ENCODE measurements at regions not wholly inside any gene's neighbourhood (a gene's known extent, or its start where the extent isn't known, plus 50 kb on each side); places are given as distances from the start of the nearest gene placed in this dataset.
A peak's percentile ranks its signal among the peaks of the same experiment; 100 is the strongest.
"Not testable (repeated sequence)": the region's sequence is repeated elsewhere in the genome, so short reads cannot be mapped to it uniquely, and the experiment has no call there.

DNA sequence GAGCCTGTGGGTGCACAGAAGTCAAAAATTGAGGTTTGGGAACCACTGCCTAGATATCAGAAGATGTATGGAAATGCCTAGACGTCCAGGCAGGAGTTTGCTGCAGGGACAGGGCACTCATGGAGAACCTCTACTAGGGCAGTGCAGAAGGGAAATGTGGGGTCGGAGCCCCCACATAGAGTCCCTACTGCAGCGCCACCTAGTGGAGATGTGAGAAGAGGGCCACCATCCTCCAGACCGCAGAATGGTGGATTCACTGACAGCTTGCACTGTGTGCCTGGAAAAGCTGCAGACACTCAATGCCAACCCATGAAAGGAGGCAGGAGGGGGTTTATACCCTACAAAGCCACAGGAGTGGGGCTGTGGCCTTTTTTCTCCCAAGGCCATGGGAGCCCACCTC, 159.0 kb upstream of the ROPN1B start:
- not testable (repeated sequence) for H3K27ac Mint-ChIP-seq; H3K36me3 Mint-ChIP-seq (ENCODE audit: low read depth); H3K4me1 Mint-ChIP-seq (ENCODE audit: low read depth); H3K27me3 Mint-ChIP-seq (ENCODE audit: low read depth); DNase-seq (ENCODE audit: low spot score); H3K4me3 Mint-ChIP-seq
- peaks cover 43% of the 10 kb centered on the region for H3K9me3 Mint-ChIP-seq

DNA sequence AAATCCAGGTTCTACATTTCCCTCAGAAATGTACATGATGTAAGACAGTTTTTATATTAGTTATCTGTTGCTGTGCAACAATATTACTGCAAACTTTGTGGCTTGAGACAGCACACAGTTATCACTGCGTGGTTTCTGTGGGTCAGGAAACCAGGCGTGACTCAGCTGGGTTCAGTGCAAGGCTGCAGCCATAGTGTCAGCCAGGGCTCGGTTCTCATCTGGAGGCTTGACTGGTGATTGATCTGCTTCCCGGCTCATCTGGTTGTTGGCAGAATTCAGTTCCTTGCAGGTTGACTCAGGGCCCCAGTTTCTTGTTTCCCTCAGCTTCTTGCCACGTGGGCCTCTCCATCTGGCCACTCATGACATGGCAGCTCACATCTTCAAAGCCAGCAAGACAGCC, 146.8 kb upstream of the ROPN1B start:
- H3K4me3 Mint-ChIP-seq; H3K4me1 Mint-ChIP-seq (ENCODE audit: low read depth); H3K27ac Mint-ChIP-seq; H3K36me3 Mint-ChIP-seq (ENCODE audit: low read depth); H3K27me3 Mint-ChIP-seq (ENCODE audit: low read depth): not testable (repeated sequence)
- H3K9me3 Mint-ChIP-seq, result peaks cover 17% of the 10 kb centered on the region
- DNase-seq (ENCODE audit: low spot score), result peak; percentile 8

DNA sequence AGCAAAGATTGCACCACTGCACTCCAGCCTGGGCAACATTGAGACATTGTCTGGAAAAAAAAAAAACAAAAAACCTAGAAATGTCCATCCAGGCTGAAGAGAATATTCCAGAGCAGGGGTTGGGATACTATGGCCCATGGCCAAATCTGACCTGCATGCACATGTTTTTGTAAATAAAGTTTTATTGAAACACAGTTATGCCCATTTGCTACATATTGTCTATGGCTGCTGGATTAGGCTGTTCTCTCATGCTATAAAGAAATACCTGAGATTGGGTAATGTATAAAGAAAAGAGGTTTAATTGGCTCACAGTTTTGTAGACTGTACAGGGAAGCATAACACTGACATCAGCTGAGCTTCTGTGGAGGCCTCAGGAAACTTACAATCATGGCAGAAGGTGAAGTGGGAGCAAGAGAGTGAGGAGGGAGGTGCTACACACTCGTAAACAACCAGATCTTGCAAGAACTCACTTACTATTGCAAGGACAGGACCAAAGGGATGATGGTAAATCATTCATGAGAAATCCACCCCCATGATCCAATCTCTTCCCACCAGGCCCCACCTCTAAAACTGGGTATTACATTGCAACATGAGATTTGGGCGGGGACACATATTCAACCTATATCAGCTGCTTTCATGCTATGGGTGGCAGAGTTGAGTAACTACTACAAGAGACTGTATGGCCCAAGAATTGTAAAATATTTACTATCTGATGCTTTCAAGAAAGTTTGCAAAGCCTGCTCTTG, 137.8 kb upstream of the ROPN1B start:
- H3K36me3 Mint-ChIP-seq (ENCODE audit: low read depth); H3K27ac Mint-ChIP-seq; DNase-seq (ENCODE audit: low spot score); H3K4me1 Mint-ChIP-seq (ENCODE audit: low read depth); H3K4me3 Mint-ChIP-seq; H3K27me3 Mint-ChIP-seq (ENCODE audit: low read depth): not testable (repeated sequence)
- H3K9me3 Mint-ChIP-seq, result peaks cover 23% of the 10 kb centered on the region

DNA sequence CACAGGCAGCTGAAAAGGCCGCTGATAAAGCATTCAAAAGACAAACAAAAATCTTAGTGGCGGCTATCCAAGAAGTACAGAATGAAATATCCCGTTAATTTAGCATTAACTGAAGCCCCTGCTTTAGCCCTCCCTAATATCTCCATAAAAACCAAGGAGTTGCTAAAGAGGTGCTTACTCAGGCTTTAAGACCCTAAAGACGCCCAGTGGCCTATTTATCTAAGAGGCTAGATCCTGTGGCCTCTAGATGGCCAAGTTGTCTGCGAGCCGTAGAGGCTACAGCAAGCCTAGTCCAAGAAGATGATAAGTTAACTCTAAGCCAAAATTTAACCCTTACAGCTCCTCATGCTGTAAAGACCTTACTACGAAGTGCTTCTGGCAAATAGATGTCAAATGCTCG, 133.4 kb upstream of the ROPN1B start:
- DNase-seq (ENCODE audit: low spot score), result not testable (repeated sequence)

DNA sequence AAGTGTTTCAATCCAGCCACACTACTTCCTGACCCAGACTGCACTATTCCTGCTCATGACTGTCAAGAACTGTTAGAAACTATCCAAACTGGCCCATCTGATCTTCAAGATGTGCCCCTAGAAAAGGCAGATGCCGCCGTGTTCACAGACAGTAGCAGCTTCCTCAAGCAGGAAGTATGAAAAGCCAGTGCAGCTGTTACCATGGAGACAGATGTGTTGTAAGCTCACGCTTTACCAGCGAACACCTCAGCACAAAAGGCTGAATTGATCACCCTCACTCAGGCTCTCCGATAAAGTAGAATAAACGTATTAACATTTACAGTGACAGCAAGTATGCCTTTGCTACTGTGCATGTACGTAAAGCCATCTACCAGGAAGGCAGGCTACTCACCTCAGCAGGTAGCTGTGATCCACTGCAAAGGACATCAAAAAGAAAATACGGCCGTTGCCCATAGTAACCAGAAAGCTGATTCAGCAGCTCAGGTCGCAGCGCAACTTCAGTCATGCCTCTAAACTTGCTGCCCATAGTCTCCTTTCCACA, 132.9 kb upstream of the ROPN1B start:
- H3K9me3 Mint-ChIP-seq; H3K4me1 Mint-ChIP-seq (ENCODE audit: low read depth); H3K27me3 Mint-ChIP-seq (ENCODE audit: low read depth); H3K27ac Mint-ChIP-seq; H3K36me3 Mint-ChIP-seq (ENCODE audit: low read depth); H3K4me3 Mint-ChIP-seq: not testable (repeated sequence)
- peak; percentile 8 for DNase-seq (ENCODE audit: low spot score)

More for the DNA sequence above, 133.4 kb upstream of the ROPN1B start:
- H3K36me3 Mint-ChIP-seq (ENCODE audit: low read depth); H3K27me3 Mint-ChIP-seq (ENCODE audit: low read depth); H3K27ac Mint-ChIP-seq; H3K4me1 Mint-ChIP-seq (ENCODE audit: low read depth); H3K4me3 Mint-ChIP-seq; H3K9me3 Mint-ChIP-seq: not testable (repeated sequence)

DNA sequence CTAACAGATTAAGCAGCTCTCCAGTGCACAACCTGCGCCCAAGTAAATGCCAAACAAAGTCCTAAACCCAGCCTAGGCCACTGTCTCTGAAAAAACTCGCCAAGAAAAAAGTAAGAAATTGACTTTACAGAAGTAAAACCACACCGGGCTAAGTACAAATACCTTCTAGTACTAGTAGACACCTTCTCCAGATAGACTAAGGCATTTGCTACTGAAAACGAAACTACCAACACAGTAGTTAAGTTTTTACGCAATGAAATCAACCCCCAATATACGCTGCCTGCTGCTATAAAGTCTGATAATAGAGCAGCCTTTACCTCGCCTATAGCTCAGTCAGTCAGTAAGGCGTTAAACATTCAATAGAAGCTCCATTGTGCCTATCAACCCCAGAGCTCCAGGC, 132.2 kb upstream of the ROPN1B start:
- H3K4me1 Mint-ChIP-seq (ENCODE audit: low read depth); H3K36me3 Mint-ChIP-seq (ENCODE audit: low read depth); H3K9me3 Mint-ChIP-seq; H3K27me3 Mint-ChIP-seq (ENCODE audit: low read depth); H3K27ac Mint-ChIP-seq; DNase-seq (ENCODE audit: low spot score); H3K4me3 Mint-ChIP-seq: not testable (repeated sequence)

DNA sequence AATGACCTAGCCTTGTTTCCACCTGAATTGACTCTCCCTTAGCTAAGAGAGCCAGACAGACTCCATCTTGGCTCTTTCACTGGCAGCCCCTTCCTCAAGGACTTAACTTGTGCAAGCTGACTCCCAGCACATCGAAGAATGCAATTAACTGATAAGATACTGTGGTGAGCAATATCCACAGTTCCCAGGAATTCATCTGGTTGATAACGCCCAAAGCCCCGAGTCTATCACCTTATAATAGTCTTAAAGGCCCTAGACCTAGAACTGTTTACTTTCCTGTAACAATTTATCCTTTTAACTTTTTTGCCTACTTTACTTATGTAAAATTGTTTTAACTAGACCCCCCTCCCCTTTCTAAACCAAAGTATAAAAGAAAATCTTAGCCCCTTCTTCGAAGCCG, 130.1 kb upstream of the ROPN1B start:
- not testable (repeated sequence) for H3K36me3 Mint-ChIP-seq (ENCODE audit: low read depth); H3K4me1 Mint-ChIP-seq (ENCODE audit: low read depth); H3K27me3 Mint-ChIP-seq (ENCODE audit: low read depth); H3K4me3 Mint-ChIP-seq; H3K9me3 Mint-ChIP-seq; DNase-seq (ENCODE audit: low spot score); H3K27ac Mint-ChIP-seq

DNA sequence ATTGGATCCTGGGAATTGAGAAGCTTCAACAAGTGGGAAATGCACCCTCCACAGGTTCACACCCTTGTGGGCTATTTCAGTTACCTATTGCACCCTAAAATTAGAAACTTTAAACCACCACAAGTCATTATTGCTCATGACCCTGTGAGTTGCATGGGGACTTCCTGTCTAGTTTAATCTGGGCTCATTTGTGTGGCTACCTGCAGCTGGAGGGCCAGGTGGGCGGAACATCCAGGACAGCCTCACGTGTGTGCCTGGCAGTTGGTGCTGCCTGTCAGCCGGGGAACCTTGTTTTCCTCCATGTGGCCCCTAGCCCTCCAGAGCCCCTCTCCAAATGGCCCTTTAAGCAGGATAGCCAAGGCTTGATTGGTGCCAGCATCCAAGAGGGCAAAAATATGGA, 128.5 kb upstream of the ROPN1B start:
- not testable (repeated sequence) for H3K4me1 Mint-ChIP-seq (ENCODE audit: low read depth); H3K36me3 Mint-ChIP-seq (ENCODE audit: low read depth); DNase-seq (ENCODE audit: low spot score); H3K27me3 Mint-ChIP-seq (ENCODE audit: low read depth); H3K4me3 Mint-ChIP-seq; H3K27ac Mint-ChIP-seq; H3K9me3 Mint-ChIP-seq

DNA sequence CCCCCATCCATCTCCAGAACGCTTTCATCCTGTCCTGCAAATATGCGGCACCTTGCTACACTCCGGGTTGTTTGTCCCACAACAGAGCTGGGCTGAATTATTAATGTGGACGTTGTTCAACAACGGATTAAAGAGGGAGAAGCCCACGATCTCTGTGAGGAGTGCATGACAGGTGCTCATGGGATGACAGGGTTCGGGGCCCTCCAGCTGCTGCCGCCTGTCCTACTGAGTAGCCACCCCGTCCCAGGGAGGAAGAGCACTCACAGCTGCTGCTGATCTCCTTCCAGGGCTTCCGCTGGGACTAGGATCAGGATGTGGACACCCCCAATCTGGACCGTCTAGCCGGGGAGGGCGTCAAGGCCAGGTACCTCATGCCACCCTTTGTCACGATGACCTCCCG, 121.0 kb upstream of the ROPN1B start:
- not testable (repeated sequence) for H3K27ac Mint-ChIP-seq; H3K36me3 Mint-ChIP-seq (ENCODE audit: low read depth); H3K9me3 Mint-ChIP-seq

DNA sequence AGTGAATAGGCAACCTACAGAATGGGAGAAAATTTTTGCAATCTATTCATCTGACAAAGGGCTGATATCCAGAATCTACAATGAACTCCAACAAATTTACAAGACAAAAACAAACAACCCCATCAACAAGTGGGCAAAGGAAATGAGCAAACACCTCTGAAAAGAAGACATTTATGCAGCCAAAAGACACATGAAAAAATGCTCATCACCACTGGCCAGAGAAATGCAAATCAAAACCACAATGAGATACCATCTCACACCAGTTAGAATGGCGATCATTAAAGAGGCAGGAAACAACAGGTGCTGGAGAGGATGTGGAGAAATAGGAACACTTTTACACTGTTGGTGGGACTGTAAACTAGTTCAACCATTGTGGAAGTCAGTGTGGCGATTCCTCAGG, 114.0 kb upstream of the ROPN1B start:
- not testable (repeated sequence) for H3K36me3 Mint-ChIP-seq (ENCODE audit: low read depth); H3K27me3 Mint-ChIP-seq (ENCODE audit: low read depth); H3K4me3 Mint-ChIP-seq; H3K9me3 Mint-ChIP-seq; H3K27ac Mint-ChIP-seq; DNase-seq (ENCODE audit: low spot score); H3K4me1 Mint-ChIP-seq (ENCODE audit: low read depth)

More for the DNA sequence above, 121.0 kb upstream of the ROPN1B start:
- DNase-seq (ENCODE audit: low spot score); H3K4me1 Mint-ChIP-seq (ENCODE audit: low read depth); H3K4me3 Mint-ChIP-seq; H3K27me3 Mint-ChIP-seq (ENCODE audit: low read depth): not testable (repeated sequence)

DNA sequence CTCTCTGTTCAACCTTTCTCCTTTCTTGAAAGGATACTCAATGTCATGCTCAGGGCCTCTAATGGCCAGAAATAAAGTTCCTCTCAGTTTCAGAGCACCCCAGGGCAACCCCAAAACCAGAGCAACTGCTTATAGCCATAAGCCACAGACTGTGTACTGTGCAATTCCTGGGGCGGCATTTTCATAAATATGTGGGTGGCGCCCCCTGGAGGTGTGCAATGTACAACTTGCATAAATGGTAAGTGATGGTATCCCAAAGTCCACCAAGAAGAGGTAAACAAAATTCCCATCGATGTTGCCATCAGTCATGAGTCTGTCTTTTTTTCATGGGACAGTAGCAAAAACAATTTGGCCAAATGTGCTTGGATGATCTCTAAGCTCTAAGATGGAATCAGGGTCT, 108.4 kb upstream of the ROPN1B start:
- not testable (repeated sequence) for H3K27ac Mint-ChIP-seq; DNase-seq (ENCODE audit: low spot score); H3K9me3 Mint-ChIP-seq; H3K4me1 Mint-ChIP-seq (ENCODE audit: low read depth); H3K4me3 Mint-ChIP-seq; H3K36me3 Mint-ChIP-seq (ENCODE audit: low read depth); H3K27me3 Mint-ChIP-seq (ENCODE audit: low read depth)

DNA sequence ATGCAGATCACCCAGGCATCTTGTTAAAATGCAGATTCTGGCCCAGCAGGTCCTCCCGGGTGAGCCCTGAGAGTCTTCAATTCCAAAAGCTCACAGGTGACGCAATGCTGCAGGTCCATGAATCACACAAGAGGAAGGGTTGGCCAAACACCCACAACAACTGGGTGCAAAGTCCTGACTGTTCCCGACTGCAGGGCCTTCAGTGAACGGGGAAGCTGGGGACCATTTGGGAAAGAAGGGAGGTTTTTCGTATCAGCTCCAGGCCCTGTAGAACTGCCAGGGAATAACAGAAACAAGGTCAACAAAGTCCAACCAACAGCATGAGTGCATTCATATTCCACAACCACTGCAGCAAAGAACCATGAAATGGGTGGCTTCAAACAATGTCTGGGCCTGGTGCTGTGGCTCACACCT, 106.1 kb upstream of the ROPN1B start:
- not testable (repeated sequence) for H3K27ac Mint-ChIP-seq; H3K9me3 Mint-ChIP-seq; H3K27me3 Mint-ChIP-seq (ENCODE audit: low read depth); H3K4me1 Mint-ChIP-seq (ENCODE audit: low read depth); DNase-seq (ENCODE audit: low spot score); H3K36me3 Mint-ChIP-seq (ENCODE audit: low read depth); H3K4me3 Mint-ChIP-seq

DNA sequence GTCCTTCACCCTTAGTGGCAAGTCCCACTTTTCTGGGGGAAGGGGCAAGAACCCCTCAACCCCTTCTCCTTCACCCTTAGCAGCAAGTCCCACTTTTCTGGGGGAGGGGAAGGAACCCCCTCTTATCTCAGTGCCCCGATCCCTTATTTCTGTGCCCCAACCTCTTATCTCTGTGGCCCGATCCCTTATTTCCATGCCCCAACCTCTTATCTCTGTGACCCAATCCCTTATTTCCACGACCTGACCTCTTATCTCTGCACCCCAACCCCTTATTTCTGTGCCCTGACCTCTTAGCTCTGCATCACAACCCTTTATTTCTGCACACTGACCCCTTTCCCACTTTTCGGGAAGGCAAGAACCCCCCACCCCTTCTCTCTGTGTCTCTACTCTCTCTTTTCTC, 104.4 kb upstream of the ROPN1B start:
- not testable (repeated sequence) for DNase-seq (ENCODE audit: low spot score); H3K4me1 Mint-ChIP-seq (ENCODE audit: low read depth); H3K4me3 Mint-ChIP-seq; H3K27me3 Mint-ChIP-seq (ENCODE audit: low read depth); H3K36me3 Mint-ChIP-seq (ENCODE audit: low read depth); H3K9me3 Mint-ChIP-seq; H3K27ac Mint-ChIP-seq

DNA sequence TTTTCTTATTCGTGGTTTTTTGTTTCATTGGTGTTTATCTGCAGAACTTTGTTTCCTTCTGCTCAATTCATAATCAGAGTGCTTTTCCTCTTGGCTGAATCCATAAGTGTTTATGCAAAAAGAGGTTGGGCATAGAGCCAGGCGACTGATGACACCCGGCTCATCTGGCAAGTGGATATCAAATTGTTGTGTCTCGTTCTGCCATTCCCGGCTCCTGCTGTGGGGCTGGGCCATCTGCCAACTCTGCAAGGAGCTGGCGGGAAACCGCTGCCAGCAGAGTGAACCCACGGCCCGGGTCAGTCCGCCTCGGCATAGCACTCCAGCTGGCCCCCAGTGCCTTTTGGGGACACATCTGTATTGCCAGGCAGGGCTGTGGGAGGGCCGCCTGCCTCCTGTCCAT, 83.0 kb upstream of the ROPN1B start:
- DNase-seq (ENCODE audit: low spot score); H3K4me3 Mint-ChIP-seq; H3K4me1 Mint-ChIP-seq (ENCODE audit: low read depth); H3K36me3 Mint-ChIP-seq (ENCODE audit: low read depth); H3K27me3 Mint-ChIP-seq (ENCODE audit: low read depth); H3K27ac Mint-ChIP-seq: not testable (repeated sequence)
- H3K9me3 Mint-ChIP-seq, result peaks cover 17% of the 10 kb centered on the region

DNA sequence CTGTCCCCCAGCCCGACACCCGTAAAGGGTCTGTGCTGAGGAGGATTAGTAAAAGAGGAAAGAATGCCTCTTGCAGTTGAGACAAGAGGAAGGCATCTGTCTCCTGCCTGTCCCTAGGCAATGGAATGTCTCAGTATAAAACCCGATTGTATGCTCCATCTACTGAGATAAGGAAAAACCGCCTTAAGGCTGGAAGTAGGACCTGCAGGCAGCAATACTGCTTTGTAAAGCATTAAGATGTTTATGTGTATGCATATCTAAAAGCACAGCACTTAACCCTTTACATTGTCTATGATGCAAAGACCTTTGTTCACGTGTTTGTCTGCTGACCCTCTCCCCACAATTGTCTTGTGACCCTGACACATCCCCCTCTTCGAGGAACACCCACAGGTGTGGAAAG, 69.8 kb upstream of the ROPN1B start:
- not testable (repeated sequence) for DNase-seq (ENCODE audit: low spot score); H3K9me3 Mint-ChIP-seq; H3K4me1 Mint-ChIP-seq (ENCODE audit: low read depth); H3K4me3 Mint-ChIP-seq; H3K27ac Mint-ChIP-seq; H3K36me3 Mint-ChIP-seq (ENCODE audit: low read depth); H3K27me3 Mint-ChIP-seq (ENCODE audit: low read depth)

All from T-helper 2 cell treated with Interferon-gamma antibody and Interleukin-4, amounts not matched to agents 5 μg/mL and 100 μg/mL, for 36 hours (primary cell).